Right lobe of liver (tissue), 6 donors: ENCODE measurements at regions not wholly inside any gene's neighbourhood (a gene's known extent, or its start where the extent isn't known, plus 50 kb on each side); places are given as distances from the start of the nearest gene placed in this dataset.

Experiments
- ATAC-seq, 4 donors: fragments of 200-7000 bp; cut with Tn5 transposase; one replicate each; pipeline ENCODE4 v1.9.1; 2020; ENCODE audit warnings: mild to moderate bottlenecking in 4 of 4, moderate library complexity in 4 of 4
- DNase-seq, 3 donors: peaks; one replicate each; pipeline ENCODE4 v3.0.0-alpha.2; 2020
- H3K27ac ChIP-seq, 3 donors: fragments of 200-600 bp; one replicate each; pipeline ENCODE4 v1.8.0; 2022
- H3K27me3 ChIP-seq, 2 donors: fragments of 200-600 bp; one replicate each; pipeline ENCODE4 v1.8.0; 2022
- H3K36me3 ChIP-seq, 4 donors: fragments of 200-600 bp; sonication (generic) in 1 of 4; one replicate each; pipeline versions ENCODE4 v1.5.1 to v1.8.0; 2017 to 2022; ENCODE audit warnings: control low read depth in 1 of 4
- H3K4me1 ChIP-seq, 4 donors: fragments of 200-600 bp; sonication (generic) in 1 of 4; one replicate each; pipeline versions ENCODE4 v1.5.1 to v1.8.0; 2017 to 2022; ENCODE audit warnings: control low read depth in 1 of 4
- H3K4me3 ChIP-seq, 3 donors: fragments of 200-600 bp; one replicate each; pipeline ENCODE4 v1.8.0; 2022
- H3K9me3 ChIP-seq, 4 donors: fragments of 200-600 bp; sonication (generic) in 1 of 4; one replicate each; pipeline versions ENCODE4 v1.5.1 to v1.8.0; 2017 to 2022; ENCODE audit warnings: control low read depth in 1 of 4
- CTCF ChIP-seq, 4 donors: fragments of 200-600 bp in 3 of 4; fragments of 450-650 bp in 1 of 4; IDR thresholded peaks; one replicate each; pipeline versions ENCODE4 v1.5.1 to v1.8.0; 2016 to 2022; ENCODE audit warnings: antibody characterized with exemption in 4 of 4, mild to moderate bottlenecking in 2 of 4
- POLR2A ChIP-seq: fragments of 450-650 bp; IDR thresholded peaks from one replicate; pipeline ENCODE4 v1.6.1; 2017; ENCODE audit warnings: antibody characterized with exemption, mild to moderate bottlenecking
- WGBS: methylation state at CpG from one replicate; pipeline ENCODE4 v1.1.6; 2018; ENCODE audit warnings: low coverage, low lambda C conversion rate; ENCODE audit not compliant: insufficient coverage; ENCODE audit errors: missing lambda C conversion rate; 5-methylcytosine and 5-hydroxymethylcytosine counted together
- intact Hi-C, 2 donors: fragments of 100-400 bp; cut with DNase I; formaldehyde crosslinking; loops; one replicate each; pipeline versions ENCODE4 v1.11.2 to v1.14.1; 2022
- donor health status: DM: no; HTN: yes; CAD: no.
- donor health status: DM: no; HTN: no; CAD: no.
- donor health status: DM: no; HTN: no; CAD: no.
- donor health status: DM: no; HTN: yes; CAD: no.
- donor health status: DM: no; HTN: yes; CAD: no.

DNA sequence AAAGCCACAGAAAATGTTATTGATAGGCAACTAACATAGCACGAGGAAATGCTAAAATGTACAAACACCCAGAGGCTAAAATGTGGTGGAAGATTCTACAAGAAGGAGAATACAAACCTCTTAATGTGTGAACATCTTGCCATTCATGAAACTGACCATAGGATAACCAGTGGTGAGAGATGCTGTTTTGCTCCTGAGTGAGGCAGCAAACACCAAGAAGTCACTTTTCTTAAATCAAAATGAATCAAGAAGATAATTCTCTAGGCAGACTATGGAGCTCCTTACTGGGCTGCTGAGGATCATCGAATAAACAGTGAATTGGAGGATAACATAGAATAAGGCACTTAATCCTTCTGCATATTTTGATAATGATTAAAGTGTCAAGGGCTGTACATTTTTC, 375.4 kb upstream of the SLITRK6 start:
- WGBS: 53% methylated on average over 2 of the region's 2 CpGs
- no peak for TF ChIP-seq CTCF (IDR thresholded peaks at IDR 0.05)
- no peak for TF ChIP-seq POLR2A
- ATAC-seq: no peak

GRCh38 chr13:86172961-86173360, 373.7 kb upstream of the SLITRK6 start:
- Histone ChIP-seq H3K36me3 (no peaks in the 10 kb centered on the region), H3K4me1 (no peaks in the 10 kb centered on the region), H3K27ac (no peak overlapping the region), H3K4me3 (no peak overlapping the region), H3K9me3 (no peaks in the 10 kb centered on the region), H3K27me3 (no peaks in the 10 kb centered on the region)
- 23% methylated on average over 3 of the region's 3 CpGs for WGBS
- ATAC-seq (no peak), DNase-seq (no peak)
- no peak for TF ChIP-seq POLR2A
- intact Hi-C loops: no loop called here

More for the DNA sequence above, 375.4 kb upstream of the SLITRK6 start:
- Histone ChIP-seq H3K27ac (no peak overlapping the region), H3K4me1 (no peaks in the 10 kb centered on the region), H3K9me3 (no peaks in the 10 kb centered on the region), H3K4me3 (no peak overlapping the region), H3K27me3 (no peaks in the 10 kb centered on the region), H3K36me3 (no peaks in the 10 kb centered on the region)
- no peak for DNase-seq
- intact Hi-C loops: no loop called here

DNA sequence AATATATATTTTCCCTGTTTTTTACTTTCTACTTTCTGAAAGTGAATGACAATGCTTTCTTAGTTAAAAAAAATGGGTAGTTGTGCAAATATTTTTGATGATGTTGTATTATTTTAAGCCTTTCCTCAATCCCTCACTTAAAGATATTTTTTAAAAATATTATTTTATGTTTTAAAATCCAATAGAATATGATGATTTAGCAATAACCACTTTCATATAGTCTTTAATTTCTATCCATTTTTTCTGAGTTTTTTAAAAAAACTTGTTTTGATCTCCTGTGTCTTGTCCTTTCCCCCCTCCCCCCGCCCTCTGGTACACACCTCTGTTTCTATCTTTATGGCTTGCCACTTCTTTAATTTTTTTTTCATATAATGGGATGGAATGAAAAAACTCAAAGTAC, 362.0 kb upstream of the SLITRK6 start:
- Histone ChIP-seq H3K4me3 (no peak overlapping the region), H3K4me1 (no peaks in the 10 kb centered on the region), H3K36me3 (no peaks in the 10 kb centered on the region), H3K9me3 (no peaks in the 10 kb centered on the region), H3K27me3 (no peaks in the 10 kb centered on the region), H3K27ac (no peak overlapping the region)
- intact Hi-C loops: no loop called here
- ATAC-seq (no peak), DNase-seq (no peak)
- no peak for TF ChIP-seq CTCF (IDR thresholded peaks at IDR 0.05)
- WGBS: 0% methylated on average over 1 of the region's 1 CpG

DNA sequence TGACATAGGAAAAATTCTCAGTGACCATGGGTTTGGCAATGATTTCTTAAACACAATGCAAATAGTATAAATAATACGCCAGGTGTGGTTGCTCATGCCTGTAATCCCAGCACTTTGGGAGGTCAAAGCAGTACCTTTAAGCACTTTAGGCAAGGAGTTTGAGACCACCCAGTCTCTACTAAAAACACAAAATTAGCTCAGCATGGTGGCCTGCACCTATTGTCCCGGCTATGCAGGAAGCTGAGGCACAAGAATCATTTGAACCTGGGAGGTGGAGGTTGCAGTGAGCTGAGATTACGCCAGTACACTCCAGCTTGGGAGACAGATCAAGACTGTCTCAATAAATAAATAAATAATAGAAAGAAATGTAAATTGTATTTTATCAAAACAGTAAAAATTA, 356.5 kb upstream of the SLITRK6 start:
- Histone ChIP-seq H3K36me3 (no peaks in the 10 kb centered on the region), H3K27me3 (no peaks in the 10 kb centered on the region), H3K9me3 (no peaks in the 10 kb centered on the region), H3K4me3 (no peak overlapping the region), H3K27ac (no peak overlapping the region), H3K4me1 (no peaks in the 10 kb centered on the region)
- no peak for ATAC-seq
- intact Hi-C loops: no loop called here
- WGBS: 60% methylated on average over 3 of the region's 3 CpGs
- TF ChIP-seq POLR2A (no peak), CTCF (IDR thresholded peaks at IDR 0.05) (no peak)
- no peak for DNase-seq

GRCh38 chr13:86142080-86142479, 342.9 kb upstream of the SLITRK6 start:
- Histone ChIP-seq H3K4me1 (no peaks in the 10 kb centered on the region), H3K9me3 (no peaks in the 10 kb centered on the region), H3K36me3 (no peaks in the 10 kb centered on the region), H3K4me3 (no peak overlapping the region), H3K27ac (no peak overlapping the region), H3K27me3 (no peaks in the 10 kb centered on the region)
- WGBS: 51% methylated on average over 4 of the region's 4 CpGs
- intact Hi-C loops: no loop called here
- TF ChIP-seq CTCF (IDR thresholded peaks at IDR 0.05) (no peak), POLR2A (no peak)
- no peak for ATAC-seq
- no peak for DNase-seq
